ENCODE measurements at regions not wholly inside any gene's neighbourhood (a gene's known extent, or its start where the extent isn't known, plus 50 kb on each side); places are given as distances from the start of the nearest gene placed in this dataset.
A peak's percentile ranks its signal among the peaks of the same experiment; 100 is the strongest.

- Histone ChIP-seq H3K36me3 (no peaks in the 10 kb centered on the region), H3K4me1 (peaks cover 6 to 20% (median 20%) of the 10 kb centered on the region in 4 donors), H3K27ac (replicated peaks in 1 of 4) (no peak overlapping the region), H3K27me3 (no peaks in the 10 kb centered on the region), H3K9me3 (no peaks in the 10 kb centered on the region), H3K4me3 (peak overlapping the region; percentile 61 to 88 (median 86))
- DNase-seq (ENCODE audit: extremely low spot score): no peak
- WGBS: under 1% methylated on average over 17 of the region's 21 CpGs
- TF ChIP-seq POLR2AphosphoS5 (IDR thresholded peaks at IDR 0.05) (no peak), POLR2A (IDR thresholded peaks at IDR 0.05; ENCODE audit: low read depth) (no peak), CTCF (IDR thresholded peaks at IDR 0.05) (no peak), EP300 (IDR thresholded peaks at IDR 0.05) (no peak)
- intact Hi-C loops (cut with DNase I): loop anchor here (10.0 kb wide), 1 partner anchor 163 kb away; no protein-coding TSS in a partner anchor
Measured at GRCh38 chr1:90851711-90852050, 134.6 kb upstream of the BARHL2 start.

- 0% methylated on average over 17 of the region's 79 CpGs for WGBS
- Histone ChIP-seq H3K9me3 (no peaks in the 10 kb centered on the region), H3K36me3 (no peaks in the 10 kb centered on the region), H3K4me3 (peak overlapping the region; percentile 61 to 88 (median 86)), H3K27me3 (no peaks in the 10 kb centered on the region), H3K4me1 (peaks cover 6 to 20% (median 20%) of the 10 kb centered on the region in 4 donors), H3K27ac (replicated peaks in 1 of 4) (peak overlapping the region; percentile 16 to 66 (median 45))
- intact Hi-C loops (cut with DNase I): loop anchor here (10.0 kb wide), 1 partner anchor 164 kb away; no protein-coding TSS in a partner anchor
- TF ChIP-seq POLR2A (IDR thresholded peaks at IDR 0.05; ENCODE audit: low read depth) (no peak), CTCF (IDR thresholded peaks at IDR 0.05) (peak; percentile 58 to 97 (median 75)), POLR2AphosphoS5 (IDR thresholded peaks at IDR 0.05) (peak in 1 of 2 donors; percentile 32), EP300 (IDR thresholded peaks at IDR 0.05) (no peak)
- no peak for DNase-seq (ENCODE audit: extremely low spot score)
Measured at GRCh38 chr1:90850898-90851710, 134.0 kb upstream of the BARHL2 start.

- peak overlapping the region; percentile 61 to 88 (median 86) for H3K4me3 ChIP-seq
- no peaks in the 10 kb centered on the region for H3K27me3 ChIP-seq
- peaks cover 6 to 20% (median 20%) of the 10 kb centered on the region in 4 donors for H3K4me1 ChIP-seq
- intact Hi-C loops (cut with DNase I): loop anchor here (10.0 kb wide), 1 partner anchor 164 kb away; no protein-coding TSS in a partner anchor
- TF ChIP-seq POLR2A (IDR thresholded peaks at IDR 0.05; ENCODE audit: low read depth): no peak
- TF ChIP-seq EP300 (IDR thresholded peaks at IDR 0.05): no peak
- peak in 1 of 2 donors; percentile 8 for TF ChIP-seq POLR2AphosphoS5 (IDR thresholded peaks at IDR 0.05)
- no peak for TF ChIP-seq CTCF (IDR thresholded peaks at IDR 0.05)
- H3K9me3 ChIP-seq: no peaks in the 10 kb centered on the region
- peak overlapping the region in 2 of 4 donors; percentile 61 to 66 for H3K27ac ChIP-seq (replicated peaks in 1 of 4)
- no peak for DNase-seq (ENCODE audit: extremely low spot score)
- 26% methylated on average over 6 of the region's 19 CpGs for WGBS
- H3K36me3 ChIP-seq: no peaks in the 10 kb centered on the region
Measured at GRCh38 chr1:90850181-90850897, 133.2 kb upstream of the BARHL2 start.

- Histone ChIP-seq H3K27ac (replicated peaks in 1 of 4) (no peak overlapping the region), H3K36me3 (no peaks in the 10 kb centered on the region), H3K4me3 (no peak overlapping the region), H3K4me1 (peaks cover 0 to 2% (median 1%) of the 10 kb centered on the region in 4 donors), H3K27me3 (peaks cover 0 to 54% (median 21%) of the 10 kb centered on the region in 4 donors), H3K9me3 (no peaks in the 10 kb centered on the region)
- 36% methylated on average over 20 of the region's 21 CpGs for WGBS
- intact Hi-C loops (cut with DNase I): no loop called here
- DNase-seq (ENCODE audit: extremely low spot score): no peak
- no peak for TF ChIP-seq POLR2A (IDR thresholded peaks at IDR 0.05; ENCODE audit: low read depth)
- no peak for TF ChIP-seq CTCF (IDR thresholded peaks at IDR 0.05)
- TF ChIP-seq EP300 (IDR thresholded peaks at IDR 0.05): no peak
- no peak for TF ChIP-seq POLR2AphosphoS5 (IDR thresholded peaks at IDR 0.05)
Measured at GRCh38 chr1:90841473-90841872, 124.4 kb upstream of the BARHL2 start.
